Liver (tissue), 8 donors: ENCODE measurements at regions not wholly inside any gene's neighbourhood (a gene's known extent, or its start where the extent isn't known, plus 50 kb on each side); places are given as distances from the start of the nearest gene placed in this dataset.

Experiments used
- DNase-seq: peaks from one replicate; pipeline ENCODE4 v3.0.0-alpha.2; 2017; ENCODE audit warnings: low spot score
- H3K27ac ChIP-seq, 2 donors: one replicate each; pipeline ENCODE4 v1.7.0; 2013; ENCODE audit warnings: inconsistent platforms in 2 of 2, low read length in 2 of 2, control low read depth in 1 of 2, low read depth in 1 of 2, mild to moderate bottlenecking in 1 of 2
- H3K27me3 ChIP-seq, 4 donors: one replicate each; pipeline versions ENCODE4 v1.6.1 to v1.7.0; 2013; ENCODE audit warnings: low read length in 3 of 4, inconsistent platforms in 1 of 4, mild to moderate bottlenecking in 1 of 4, moderate library complexity in 1 of 4; ENCODE audit not compliant: control insufficient read depth in 4 of 4, insufficient read depth in 4 of 4
- H3K36me3 ChIP-seq, 4 donors: one replicate each; pipeline versions ENCODE4 v1.6.1 to v1.7.0; 2013; ENCODE audit warnings: low read length in 3 of 4, mild to moderate bottlenecking in 3 of 4, low read depth in 1 of 4, moderate library complexity in 1 of 4; ENCODE audit not compliant: control insufficient read depth in 4 of 4, insufficient read depth in 3 of 4
- H3K4me1 ChIP-seq, 4 donors: one replicate each; pipeline versions ENCODE4 v1.6.1 to v1.7.0; 2013; ENCODE audit warnings: low read length in 3 of 4, mild to moderate bottlenecking in 3 of 4, moderate library complexity in 1 of 4; ENCODE audit not compliant: control insufficient read depth in 4 of 4, insufficient read depth in 4 of 4
- H3K4me3 ChIP-seq, 3 donors: one replicate each; pipeline versions ENCODE4 v1.6.1 to v1.7.0; 2013; ENCODE audit warnings: low read length in 3 of 3, control low read depth in 1 of 3, low read depth in 1 of 3, mild to moderate bottlenecking in 1 of 3
- H3K9ac ChIP-seq, 2 donors: one replicate each; pipeline ENCODE4 v1.7.0; 2013; ENCODE audit warnings: low read length in 2 of 2, mild to moderate bottlenecking in 2 of 2, moderate library complexity in 2 of 2, control low read depth in 1 of 2, low read depth in 1 of 2
- H3K9me3 ChIP-seq, 4 donors: one replicate each; pipeline versions ENCODE4 v1.6.1 to v1.7.0; 2013; ENCODE audit warnings: low read length in 3 of 4; ENCODE audit not compliant: control insufficient read depth in 4 of 4
- EGR1 ChIP-seq, 2 donors: IDR thresholded peaks; 2 replicates each; pipeline ENCODE4 v1.6.1; 2016 to 2018; ENCODE audit warnings: antibody characterized with exemption in 2 of 2, low read depth in 2 of 2
- FOXA1 ChIP-seq: IDR thresholded peaks from 2 replicates; pipeline ENCODE4 v1.6.1; 2016; ENCODE audit warnings: antibody characterized with exemption
- FOXA2 ChIP-seq: IDR thresholded peaks from 2 replicates; pipeline ENCODE4 v1.6.1; 2016; ENCODE audit warnings: antibody characterized with exemption
- GABPA ChIP-seq, 2 donors: IDR thresholded peaks in 1 of 2; conservative IDR thresholded peaks in 1 of 2; 2 replicates each; pipeline ENCODE4 v1.6.1; 2016; ENCODE audit warnings: antibody characterized with exemption in 2 of 2, mild to moderate bottlenecking in 1 of 2, moderate library complexity in 1 of 2
- HNF4A ChIP-seq, 2 donors: conservative IDR thresholded peaks; 2 replicates each; pipeline ENCODE4 v1.6.1; 2016; ENCODE audit warnings: antibody characterized with exemption in 2 of 2, mild to moderate bottlenecking in 2 of 2
- HNF4G ChIP-seq: IDR thresholded peaks from 2 replicates; pipeline ENCODE4 v1.6.1; 2016; ENCODE audit warnings: antibody characterized with exemption
- JUND ChIP-seq, 2 donors: IDR thresholded peaks; 2 replicates each; pipeline ENCODE4 v1.6.1; 2016; ENCODE audit warnings: antibody characterized with exemption in 2 of 2
- MAX ChIP-seq: IDR thresholded peaks from 2 replicates; pipeline ENCODE4 v1.6.1; 2016; ENCODE audit warnings: antibody characterized with exemption
- NR2F2 ChIP-seq: IDR thresholded peaks from 2 replicates; pipeline ENCODE4 v1.6.1; 2016; ENCODE audit warnings: antibody characterized with exemption
- RAD21 ChIP-seq, 2 donors: IDR thresholded peaks; 2 replicates each; pipeline ENCODE4 v1.6.1; 2016; ENCODE audit warnings: antibody characterized with exemption in 2 of 2, mild to moderate bottlenecking in 2 of 2
- REST ChIP-seq: IDR thresholded peaks from 2 replicates; pipeline ENCODE4 v1.6.1; 2016; ENCODE audit warnings: antibody characterized with exemption, mild to moderate bottlenecking
- RXRA ChIP-seq, 2 donors: IDR thresholded peaks; 2 replicates each; pipeline ENCODE4 v1.6.1; 2017 to 2018; ENCODE audit warnings: antibody characterized with exemption in 2 of 2, mild to moderate bottlenecking in 1 of 2
- SP1 ChIP-seq: IDR thresholded peaks from 2 replicates; pipeline ENCODE4 v1.6.1; 2018; ENCODE audit warnings: antibody characterized with exemption, mild to moderate bottlenecking
- TAF1 ChIP-seq: conservative IDR thresholded peaks from 2 replicates; pipeline ENCODE4 v1.6.1; 2016; ENCODE audit warnings: antibody characterized with exemption, mild to moderate bottlenecking
- YY1 ChIP-seq: IDR thresholded peaks from 2 replicates; pipeline ENCODE4 v1.6.1; 2016; ENCODE audit warnings: antibody characterized with exemption, mild to moderate bottlenecking
- ZBTB33 ChIP-seq: IDR thresholded peaks from 2 replicates; pipeline ENCODE4 v1.6.1; 2016; ENCODE audit warnings: antibody characterized with exemption
- WGBS: extraction: QIAGEN DNeasy Blood & Tissue Kit; methylation state at CpG from one replicate; pipeline ENCODE4 v1.1.7; 2013; 5-methylcytosine and 5-hydroxymethylcytosine counted together
- TF ChIP-seq, protein P1 (sequence below): fragments of 150-350 bp; IDR thresholded peaks from 2 replicates; pipeline ENCODE4 v1.5.1; 2017; ENCODE audit warnings: improper control_type of control experiment, low read depth, low read length; ENCODE audit not compliant: missing input control
- TF ChIP-seq, protein P2 (sequence below): IDR thresholded peaks from 2 replicates; pipeline ENCODE4 v1.6.1; 2016; ENCODE audit warnings: antibody characterized with exemption
- donor health status: healthy.
- donor health status: healthy.
- donor health status: healthy.
- donor health status: healthy.
- donor health status: healthy.

DNA sequence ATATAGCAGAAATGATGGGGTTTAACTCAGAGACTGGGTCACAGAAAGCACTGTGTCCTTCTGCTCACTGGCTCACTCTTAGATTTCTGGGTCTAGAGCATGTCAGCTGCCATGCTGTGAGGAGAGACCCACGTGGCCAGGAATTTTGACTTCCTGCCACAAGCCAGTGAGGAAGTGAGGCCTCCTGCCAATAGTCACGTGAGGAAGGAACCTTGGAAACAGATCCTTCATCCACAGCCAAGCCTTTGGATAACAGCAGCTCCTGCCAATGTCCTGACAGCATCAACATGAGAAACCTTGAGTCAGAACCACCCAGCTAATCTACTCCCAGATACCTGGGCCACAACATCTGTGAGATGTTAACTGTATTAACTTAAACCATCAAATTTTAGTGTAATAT, 114.5 kb upstream of the PLPPR5 start:
- H3K9ac ChIP-seq, result no peak overlapping the region
- no peak for TF ChIP-seq RXRA (IDR thresholded peaks at IDR 0.05)
- no peak for TF ChIP-seq REST
- TF ChIP-seq JUND (IDR thresholded peaks at IDR 0.05), result no peak
- no peak for TF ChIP-seq MAX
- no peak for TF ChIP-seq FOXA1
- no peak for TF ChIP-seq NR2F2
- TF ChIP-seq TAF1, result no peak
- TF ChIP-seq EGR1 (IDR thresholded peaks at IDR 0.05; ENCODE audit: low read depth in 2 of 2), result no peak
- no peak for TF ChIP-seq FOXA2
- H3K4me3 ChIP-seq, result no peak overlapping the region
- WGBS, result 29% methylated on average over 2 of the region's 2 CpGs
- H3K4me1 ChIP-seq, result no peaks in the 10 kb centered on the region
- no peak for DNase-seq
- no peaks in the 10 kb centered on the region for H3K27me3 ChIP-seq
- no peaks in the 10 kb centered on the region for H3K36me3 ChIP-seq
- H3K27ac ChIP-seq, result no peak overlapping the region
- no peaks in the 10 kb centered on the region for H3K9me3 ChIP-seq

GRCh38 chr1:99122039-99122438, 117.4 kb upstream of the PLPPR5 start:
- no peak for DNase-seq
- Histone ChIP-seq H3K27ac (no peak overlapping the region), H3K4me3 (no peak overlapping the region), H3K9ac (no peak overlapping the region), H3K4me1 (no peaks in the 10 kb centered on the region), H3K36me3 (no peaks in the 10 kb centered on the region), H3K27me3 (no peaks in the 10 kb centered on the region), H3K9me3 (peaks cover 0 to 4% (median 0%) of the 10 kb centered on the region in 4 donors)
- WGBS, result 82% methylated on average over 4 of the region's 4 CpGs
- no peak for TF ChIP-seq TAF1
- no peak for TF ChIP-seq GABPA (IDR thresholded peaks at IDR 0.05 in 1 of 2, conservative IDR thresholded peaks at IDR 0.05 in 1 of 2)
- TF ChIP-seq RAD21 (IDR thresholded peaks at IDR 0.05), result no peak
- no peak for TF ChIP-seq SP1
- no peak for TF ChIP-seq MAX
- no peak for TF ChIP-seq FOXA1
- TF ChIP-seq FOXA2, result no peak
- TF ChIP-seq YY1, result no peak
- no peak for TF ChIP-seq REST
- no peak for TF ChIP-seq HNF4A (conservative IDR thresholded peaks at IDR 0.05)
- TF ChIP-seq ZBTB33, result no peak
- no peak for TF ChIP-seq EGR1 (IDR thresholded peaks at IDR 0.05; ENCODE audit: low read depth in 2 of 2)
- TF ChIP-seq, protein P1, sequence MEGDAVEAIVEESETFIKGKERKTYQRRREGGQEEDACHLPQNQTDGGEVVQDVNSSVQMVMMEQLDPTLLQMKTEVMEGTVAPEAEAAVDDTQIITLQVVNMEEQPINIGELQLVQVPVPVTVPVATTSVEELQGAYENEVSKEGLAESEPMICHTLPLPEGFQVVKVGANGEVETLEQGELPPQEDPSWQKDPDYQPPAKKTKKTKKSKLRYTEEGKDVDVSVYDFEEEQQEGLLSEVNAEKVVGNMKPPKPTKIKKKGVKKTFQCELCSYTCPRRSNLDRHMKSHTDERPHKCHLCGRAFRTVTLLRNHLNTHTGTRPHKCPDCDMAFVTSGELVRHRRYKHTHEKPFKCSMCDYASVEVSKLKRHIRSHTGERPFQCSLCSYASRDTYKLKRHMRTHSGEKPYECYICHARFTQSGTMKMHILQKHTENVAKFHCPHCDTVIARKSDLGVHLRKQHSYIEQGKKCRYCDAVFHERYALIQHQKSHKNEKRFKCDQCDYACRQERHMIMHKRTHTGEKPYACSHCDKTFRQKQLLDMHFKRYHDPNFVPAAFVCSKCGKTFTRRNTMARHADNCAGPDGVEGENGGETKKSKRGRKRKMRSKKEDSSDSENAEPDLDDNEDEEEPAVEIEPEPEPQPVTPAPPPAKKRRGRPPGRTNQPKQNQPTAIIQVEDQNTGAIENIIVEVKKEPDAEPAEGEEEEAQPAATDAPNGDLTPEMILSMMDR, result no peak
- TF ChIP-seq, protein P2, sequence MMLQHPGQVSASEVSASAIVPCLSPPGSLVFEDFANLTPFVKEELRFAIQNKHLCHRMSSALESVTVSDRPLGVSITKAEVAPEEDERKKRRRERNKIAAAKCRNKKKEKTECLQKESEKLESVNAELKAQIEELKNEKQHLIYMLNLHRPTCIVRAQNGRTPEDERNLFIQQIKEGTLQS, result no peak
- TF ChIP-seq JUND (IDR thresholded peaks at IDR 0.05), result no peak
- no peak for TF ChIP-seq HNF4G
- no peak for TF ChIP-seq RXRA (IDR thresholded peaks at IDR 0.05)
